HG03439 (cell line): ENCODE measurements at regions not wholly inside any gene's neighbourhood (a gene's known extent, or its start where the extent isn't known, plus 50 kb on each side); places are given as distances from the start of the nearest gene placed in this dataset.

Experiments
- ATAC-seq: cut with Tn5 transposase; IDR thresholded peaks from one replicate; pipeline ENCODE4 v1.9.1; 2021; ENCODE audit warnings: mild to moderate bottlenecking, moderate library complexity; ENCODE audit not compliant: unreplicated experiment

GRCh38 chr16:85306793-85307551 lies 194.7 kb upstream of the CIBAR2 start:
- no peak for ATAC-seq

GRCh38 chr16:85307552-85308364 lies 195.5 kb upstream of the CIBAR2 start:
- no peak for ATAC-seq

GRCh38 chr16:85308611-85309540 lies 196.6 kb upstream of the CIBAR2 start:
- no peak for ATAC-seq

DNA sequence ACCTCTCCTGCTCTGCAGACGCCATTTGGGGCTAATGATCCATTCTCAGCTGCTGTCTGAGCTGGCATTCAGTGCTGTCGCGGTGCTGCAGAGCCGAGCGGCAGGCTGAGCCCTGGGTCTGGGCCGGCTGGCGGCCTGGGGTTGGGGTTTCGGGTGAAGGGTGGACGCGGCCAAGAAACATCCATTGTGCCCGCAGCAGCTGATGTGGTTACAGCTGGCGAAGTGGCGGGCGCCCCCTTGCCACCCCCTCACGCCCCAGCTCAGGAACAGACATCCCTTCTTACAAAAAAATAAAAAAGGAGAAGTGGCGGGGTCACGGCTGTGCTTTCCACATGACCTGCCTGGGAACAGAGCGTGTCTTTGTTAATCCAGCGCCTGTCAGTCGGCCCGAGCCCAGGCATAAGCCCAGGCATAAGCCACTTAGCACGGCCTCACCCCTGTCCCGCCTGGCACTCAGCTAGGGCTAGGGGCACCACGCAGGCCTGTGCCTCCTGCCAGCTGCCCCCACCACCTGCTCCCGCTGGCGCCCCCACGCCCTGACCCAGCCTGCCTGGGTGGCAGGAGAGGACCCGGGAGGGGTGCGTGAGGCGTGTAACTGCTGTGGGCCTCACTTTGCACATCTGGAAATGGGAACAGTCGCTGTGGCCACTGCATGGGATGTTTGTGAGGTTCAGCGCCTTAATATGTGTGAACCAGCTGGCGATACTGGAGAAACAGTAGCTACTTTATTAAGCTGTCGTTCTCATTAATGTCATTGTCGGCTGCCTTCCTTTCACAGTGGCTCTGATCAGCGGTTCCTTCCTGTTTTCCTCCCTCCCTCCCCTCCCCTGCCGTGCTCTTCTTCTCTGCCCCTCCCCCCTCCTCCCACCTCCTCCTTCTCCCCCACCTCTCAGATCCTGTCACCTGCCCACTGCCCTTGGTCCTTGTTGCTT lies 197.7 kb upstream of the CIBAR2 start:
- ATAC-seq, result no peak

DNA sequence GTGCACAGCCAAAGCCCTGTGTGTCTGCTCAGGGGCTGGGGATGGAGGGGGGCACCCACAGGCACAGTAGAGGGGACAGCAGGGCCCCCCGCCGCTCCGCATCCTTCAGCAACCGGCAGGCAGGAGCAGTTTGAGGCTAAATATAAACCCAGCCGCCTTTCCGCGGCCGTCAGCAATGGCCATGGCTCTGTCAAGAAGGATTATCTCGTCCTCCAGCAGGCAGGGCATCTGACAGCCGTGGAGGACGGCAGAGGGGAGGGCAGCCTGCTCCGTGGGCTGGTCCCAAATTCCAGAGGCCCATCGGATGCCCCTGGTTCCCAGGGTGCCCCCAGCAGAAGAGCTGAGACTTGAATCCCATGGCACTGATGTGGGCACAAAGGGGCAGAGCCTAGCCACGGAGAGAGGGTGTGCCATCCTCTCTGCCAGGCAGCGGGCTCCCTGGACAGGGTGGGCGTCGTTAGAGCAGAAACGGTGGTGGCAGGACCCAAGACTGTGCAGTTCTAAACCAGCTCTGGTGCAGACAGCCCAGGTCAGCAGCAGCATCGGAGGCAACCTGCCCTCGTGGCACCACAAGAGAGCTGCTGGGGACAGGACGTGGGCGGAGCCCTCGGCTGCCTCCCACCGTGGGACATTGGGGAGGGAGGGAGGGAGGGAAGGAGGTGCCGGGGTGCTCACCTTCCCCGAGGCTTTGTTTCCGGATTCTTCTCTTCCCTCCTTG lies 198.8 kb upstream of the CIBAR2 start:
- no peak for ATAC-seq

DNA sequence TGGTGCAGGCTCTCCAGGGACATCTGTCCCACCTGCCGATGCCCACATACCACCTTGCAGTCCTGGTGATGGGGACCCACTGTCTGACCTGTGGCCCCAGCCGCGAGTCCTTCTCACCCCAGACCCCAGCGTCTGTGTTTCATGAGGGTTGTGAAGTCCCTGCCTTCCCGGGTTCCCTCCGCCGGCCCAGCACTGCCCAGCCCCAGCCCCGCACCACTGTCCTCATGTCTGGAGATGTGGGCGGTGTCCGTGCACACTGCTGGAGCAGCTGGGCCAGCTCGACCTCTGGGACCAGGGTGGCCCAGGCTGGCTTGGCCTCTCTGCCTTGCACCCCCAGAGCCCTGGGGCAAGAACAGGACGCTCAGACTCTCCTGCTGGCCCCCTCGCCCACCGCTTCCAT lies 199.5 kb upstream of the CIBAR2 start:
- no peak for ATAC-seq

DNA sequence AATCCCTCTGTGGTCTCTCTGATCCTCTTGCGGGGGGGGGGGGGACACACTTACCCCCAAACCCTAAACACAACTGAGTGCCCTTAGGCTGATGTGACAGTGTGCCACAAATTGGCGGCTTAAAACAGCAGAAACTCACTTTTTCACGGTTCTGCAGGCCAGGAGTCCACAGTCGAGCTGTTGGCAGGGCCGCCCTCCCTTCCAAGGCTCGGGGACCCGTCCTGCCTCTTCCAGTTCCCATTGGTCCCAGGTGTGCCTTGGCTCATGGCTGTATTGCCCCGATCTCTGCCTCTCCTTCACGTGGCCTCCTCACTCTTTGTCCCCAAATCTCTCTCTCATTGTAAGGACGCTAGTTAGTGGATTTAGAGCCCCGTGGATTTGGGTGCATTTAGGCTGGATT lies 199.9 kb upstream of the CIBAR2 start:
- no peak for ATAC-seq

GRCh38 chr16:85312642-85313525 lies 200.6 kb upstream of the CIBAR2 start:
- no peak for ATAC-seq

DNA sequence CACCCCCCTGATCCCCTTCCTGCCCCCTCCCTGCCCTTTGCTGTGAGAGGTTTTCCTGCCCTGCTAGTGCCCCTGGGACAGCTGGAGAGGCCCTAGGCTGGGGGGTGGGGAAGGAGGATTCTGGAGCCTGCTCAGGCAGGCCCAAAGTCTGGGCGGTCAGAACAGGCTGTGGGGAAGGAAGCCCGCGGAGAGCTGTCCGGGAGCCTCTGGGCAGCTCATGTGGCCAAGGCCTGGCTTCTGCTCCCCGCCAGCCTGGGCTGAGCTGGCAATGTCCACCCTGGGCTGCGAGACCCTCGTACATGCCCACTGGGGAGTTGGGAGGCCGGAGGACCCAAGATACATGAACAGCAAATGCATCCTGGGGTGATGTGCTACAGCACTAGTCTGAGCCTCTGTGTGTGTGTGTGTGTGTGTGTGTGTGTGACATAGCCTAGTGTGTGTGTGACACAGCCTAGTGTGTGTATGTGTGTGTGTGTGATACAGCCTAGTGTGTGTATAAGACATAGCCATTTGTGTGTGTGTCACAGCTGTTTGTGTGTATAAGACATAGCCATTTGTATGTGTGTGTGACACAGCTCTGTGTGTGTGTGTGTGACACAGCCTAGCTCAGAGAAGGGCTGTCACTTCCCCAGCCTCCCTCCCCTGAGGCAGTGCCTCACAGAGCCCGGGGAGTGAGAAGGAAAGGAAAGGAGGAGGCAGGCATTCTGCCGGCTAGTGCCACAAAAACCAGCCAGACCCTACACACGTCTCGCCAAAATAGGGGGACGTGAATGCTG lies 201.4 kb upstream of the CIBAR2 start:
- ATAC-seq, result no peak

- ATAC-seq, result no peak
These were observed 202.3 kb upstream of the CIBAR2 start for GRCh38 chr16:85314512-85314971.

GRCh38 chr16:85315866-85316265 lies 203.6 kb upstream of the CIBAR2 start:
- no peak for ATAC-seq

GRCh38 chr16:85316321-85316919 lies 204.1 kb upstream of the CIBAR2 start:
- no peak for ATAC-seq

GRCh38 chr16:85316944-85317343 lies 204.7 kb upstream of the CIBAR2 start:
- ATAC-seq, result no peak

- no peak for ATAC-seq
These were observed 205.4 kb upstream of the CIBAR2 start for GRCh38 chr16:85317704-85318103.

GRCh38 chr16:85319208-85319983 lies 207.1 kb upstream of the CIBAR2 start:
- no peak for ATAC-seq

GRCh38 chr16:85319984-85320440 lies 207.7 kb upstream of the CIBAR2 start:
- ATAC-seq, result no peak
